Ascending aorta (tissue), 2 donors: ENCODE measurements at regions not wholly inside any gene's neighbourhood (a gene's known extent, or its start where the extent isn't known, plus 50 kb on each side); places are given as distances from the start of the nearest gene placed in this dataset.
"Not testable (repeated sequence)": the region's sequence is repeated elsewhere in the genome, so short reads cannot be mapped to it uniquely, and the experiment has no call there.

Experiments
- DNase-seq, 2 donors: peaks; one replicate each; pipeline ENCODE4 v3.0.0-alpha.2; 2019; ENCODE audit warnings: low spot score in 2 of 2
- H3K27ac ChIP-seq, 2 donors: fragments of 200-600 bp; sonication (generic); one replicate each; pipeline ENCODE4 v1.5.1; 2016 to 2017; ENCODE audit warnings: mild to moderate bottlenecking in 1 of 2
- H3K27me3 ChIP-seq: fragments of 200-600 bp; sonication (generic); one replicate; pipeline ENCODE4 v1.5.1; 2017
- H3K36me3 ChIP-seq, 2 donors: fragments of 200-600 bp; sonication (generic); one replicate each; pipeline ENCODE4 v1.5.1; 2016
- H3K4me1 ChIP-seq, 2 donors: fragments of 200-600 bp; sonication (generic); one replicate each; pipeline ENCODE4 v1.5.1; 2016 to 2017; ENCODE audit warnings: mild to moderate bottlenecking in 1 of 2
- H3K4me3 ChIP-seq, 2 donors: fragments of 200-600 bp; sonication (generic); one replicate each; pipeline ENCODE4 v1.5.1; 2016 to 2017; ENCODE audit warnings: mild to moderate bottlenecking in 1 of 2
- H3K9me3 ChIP-seq, 2 donors: fragments of 200-600 bp; sonication (generic); one replicate each; pipeline ENCODE4 v1.5.1; 2016
- CTCF ChIP-seq, 3 experiments: fragments of 200-600 bp in 2 of 3; fragments of 450-650 bp in 1 of 3; sonication (generic) in 2 of 3; IDR thresholded peaks; one replicate each; pipeline ENCODE4 v1.5.1; 2016 to 2019; ENCODE audit warnings: antibody characterized with exemption in 3 of 3, mild to moderate bottlenecking in 1 of 3, moderate library complexity in 1 of 3
- intact Hi-C: fragments of 100-400 bp; cut with DNase I; formaldehyde crosslinking; loops from one replicate; pipeline ENCODE4 v1.15.1; 2023

GRCh38 chr13:80939581-80939980 is 598.7 kb upstream of the SPRY2 start:
- intact Hi-C loops: no loop called here
- no peak for TF ChIP-seq CTCF (IDR thresholded peaks at IDR 0.05)
- no peaks in the 10 kb centered on the region for H3K4me1 ChIP-seq

GRCh38 chr13:80931766-80932165 is 590.8 kb upstream of the SPRY2 start:
- Histone ChIP-seq H3K27me3 (no peaks in the 10 kb centered on the region), H3K27ac (no peak overlapping the region), H3K9me3 (no peaks in the 10 kb centered on the region), H3K4me1 (no peaks in the 10 kb centered on the region), H3K4me3 (no peak overlapping the region), H3K36me3 (no peaks in the 10 kb centered on the region)
- TF ChIP-seq CTCF (IDR thresholded peaks at IDR 0.05): no peak
- intact Hi-C loops: no loop called here
- DNase-seq: no peak

More at GRCh38 chr13:80939581-80939980, 598.7 kb upstream of the SPRY2 start:
- no peak overlapping the region for H3K4me3 ChIP-seq
- no peak for DNase-seq
- no peaks in the 10 kb centered on the region for H3K36me3 ChIP-seq
- H3K27me3 ChIP-seq: no peaks in the 10 kb centered on the region
- H3K27ac ChIP-seq: no peak overlapping the region
- no peaks in the 10 kb centered on the region for H3K9me3 ChIP-seq

- H3K27me3 ChIP-seq: no peaks in the 10 kb centered on the region
- TF ChIP-seq CTCF (IDR thresholded peaks at IDR 0.05): no peak
- H3K9me3 ChIP-seq: no peaks in the 10 kb centered on the region
- intact Hi-C loops: no loop called here
- no peak for DNase-seq
- H3K27ac ChIP-seq: no peak overlapping the region
- no peaks in the 10 kb centered on the region for H3K36me3 ChIP-seq
- H3K4me3 ChIP-seq: no peak overlapping the region
- H3K4me1 ChIP-seq: no peaks in the 10 kb centered on the region
Observed at GRCh38 chr13:80931118-80931517, 590.2 kb upstream of the SPRY2 start.

GRCh38 chr13:80928241-80928640 is 587.3 kb upstream of the SPRY2 start:
- no peaks in the 10 kb centered on the region for H3K36me3 ChIP-seq
- intact Hi-C loops: no loop called here
- no peak for TF ChIP-seq CTCF (IDR thresholded peaks at IDR 0.05)

GRCh38 chr13:80926024-80926423 is 585.1 kb upstream of the SPRY2 start:
- H3K36me3 ChIP-seq, DNase-seq, H3K4me1 ChIP-seq, H3K4me3 ChIP-seq, H3K9me3 ChIP-seq, intact Hi-C loops, H3K27me3 ChIP-seq, H3K27ac ChIP-seq: not testable (repeated sequence)

More at GRCh38 chr13:80928241-80928640, 587.3 kb upstream of the SPRY2 start:
- no peak overlapping the region for H3K27ac ChIP-seq
- H3K9me3 ChIP-seq: no peaks in the 10 kb centered on the region
- no peak overlapping the region for H3K4me3 ChIP-seq
- no peaks in the 10 kb centered on the region for H3K27me3 ChIP-seq
- H3K4me1 ChIP-seq: no peaks in the 10 kb centered on the region
- no peak for DNase-seq

- no peaks in the 10 kb centered on the region for H3K4me1 ChIP-seq
Observed at GRCh38 chr13:80924596-80924995, 583.7 kb upstream of the SPRY2 start.

More at GRCh38 chr13:80924596-80924995, 583.7 kb upstream of the SPRY2 start:
- no peak for DNase-seq
- H3K9me3 ChIP-seq: no peaks in the 10 kb centered on the region
- no peak overlapping the region for H3K27ac ChIP-seq
- intact Hi-C loops: no loop called here
- no peaks in the 10 kb centered on the region for H3K27me3 ChIP-seq
- TF ChIP-seq CTCF (IDR thresholded peaks at IDR 0.05): no peak
- H3K36me3 ChIP-seq: no peaks in the 10 kb centered on the region
- H3K4me3 ChIP-seq: no peak overlapping the region
